Esophagus squamous epithelium (tissue), 4 donors: ENCODE measurements at regions not wholly inside any gene's neighbourhood (a gene's known extent, or its start where the extent isn't known, plus 50 kb on each side); places are given as distances from the start of the nearest gene placed in this dataset.

Source experiments
- CTCF ChIP-seq, 6 experiments: fragments of 450-650 bp in 4 of 6; fragments of 200-600 bp in 2 of 6; sonication (generic) in 2 of 6; IDR thresholded peaks; one replicate each; pipeline ENCODE4 v1.5.1; 2016 to 2019; ENCODE audit warnings: antibody characterized with exemption in 6 of 6, mild to moderate bottlenecking in 4 of 6, moderate library complexity in 4 of 6
- POLR2A ChIP-seq, 4 donors: fragments of 450-650 bp; IDR thresholded peaks; one replicate each; pipeline ENCODE4 v1.6.1; 2017; ENCODE audit warnings: antibody characterized with exemption in 4 of 4, mild to moderate bottlenecking in 4 of 4, moderate library complexity in 3 of 4

GRCh38 chr13:76198568-76199163 lies 562.5 kb downstream of the LMO7 start:
- TF ChIP-seq CTCF (IDR thresholded peaks at IDR 0.05), result no peak
- no peak for TF ChIP-seq POLR2A (IDR thresholded peaks at IDR 0.05)
